ENCODE measurements at regions not wholly inside any gene's neighbourhood (a gene's known extent, or its start where the extent isn't known, plus 50 kb on each side); places are given as distances from the start of the nearest gene placed in this dataset.

DNA sequence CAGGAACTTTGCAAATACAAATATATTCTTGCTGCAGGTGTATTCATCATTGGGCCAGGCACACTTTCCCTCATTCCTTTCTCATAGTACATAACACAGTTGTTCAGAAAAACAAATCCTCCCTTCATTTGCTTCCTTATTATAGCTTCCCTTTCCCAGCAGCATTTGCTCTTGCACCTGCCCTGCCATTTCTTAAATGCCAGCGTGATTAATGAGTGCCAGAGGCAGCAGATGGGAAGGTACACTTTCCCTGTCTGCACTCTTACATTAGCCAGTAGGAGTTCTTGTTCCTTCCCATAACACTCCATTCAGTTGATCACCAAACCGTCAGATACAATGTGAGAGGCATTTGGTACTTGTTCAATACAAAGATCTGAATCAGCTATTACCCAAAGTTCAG is 128.5 kb upstream of the GAP43 start:
- TF ChIP-seq, protein P1, sequence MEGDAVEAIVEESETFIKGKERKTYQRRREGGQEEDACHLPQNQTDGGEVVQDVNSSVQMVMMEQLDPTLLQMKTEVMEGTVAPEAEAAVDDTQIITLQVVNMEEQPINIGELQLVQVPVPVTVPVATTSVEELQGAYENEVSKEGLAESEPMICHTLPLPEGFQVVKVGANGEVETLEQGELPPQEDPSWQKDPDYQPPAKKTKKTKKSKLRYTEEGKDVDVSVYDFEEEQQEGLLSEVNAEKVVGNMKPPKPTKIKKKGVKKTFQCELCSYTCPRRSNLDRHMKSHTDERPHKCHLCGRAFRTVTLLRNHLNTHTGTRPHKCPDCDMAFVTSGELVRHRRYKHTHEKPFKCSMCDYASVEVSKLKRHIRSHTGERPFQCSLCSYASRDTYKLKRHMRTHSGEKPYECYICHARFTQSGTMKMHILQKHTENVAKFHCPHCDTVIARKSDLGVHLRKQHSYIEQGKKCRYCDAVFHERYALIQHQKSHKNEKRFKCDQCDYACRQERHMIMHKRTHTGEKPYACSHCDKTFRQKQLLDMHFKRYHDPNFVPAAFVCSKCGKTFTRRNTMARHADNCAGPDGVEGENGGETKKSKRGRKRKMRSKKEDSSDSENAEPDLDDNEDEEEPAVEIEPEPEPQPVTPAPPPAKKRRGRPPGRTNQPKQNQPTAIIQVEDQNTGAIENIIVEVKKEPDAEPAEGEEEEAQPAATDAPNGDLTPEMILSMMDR (conservative IDR thresholded peaks at IDR 0.05) = no peak
- H3K9me3 Mint-ChIP-seq = no peaks in the 10 kb centered on the region
- Histone ChIP-seq H3K4ac (ENCODE audit: low read depth, low read length) (no peak overlapping the region), H3T11ph (ENCODE audit: low read length) (no peak overlapping the region), H2BK120ac (ENCODE audit: low read depth, low read length, poor library complexity, severe bottlenecking) (no peak overlapping the region), H3K27ac (ENCODE audit: insufficient read length, low read depth, low read length) (no peak overlapping the region), H3K18ac (ENCODE audit: insufficient read length, low read depth, low read length) (no peak overlapping the region), H3K9me3 (ENCODE audit: control insufficient read depth, low read depth, low read length) (no peaks in the 10 kb centered on the region), H2BK20ac (ENCODE audit: low read depth, low read length, poor library complexity, severe bottlenecking) (no peak overlapping the region), H4K8ac (replicated peaks; ENCODE audit: insufficient read length, low read depth, low read length) (no peak overlapping the region), H4K91ac (ENCODE audit: insufficient read length, low read depth, low read length) (no peak overlapping the region), H2AK5ac (ENCODE audit: insufficient read length, low read length) (no peak overlapping the region), H2BK5ac (ENCODE audit: insufficient read length, low read length) (no peak overlapping the region), H3K9ac (ENCODE audit: extremely low read depth, insufficient read length, low read length) (no peak overlapping the region), H4K20me1 (ENCODE audit: control insufficient read depth, insufficient read depth, insufficient read length) (no peaks in the 10 kb centered on the region), H3K27me3 (ENCODE audit: insufficient read depth, low read length) (no peaks in the 10 kb centered on the region), H4K5ac (ENCODE audit: insufficient read length, low read depth, low read length) (no peak overlapping the region), H3K23ac (ENCODE audit: insufficient read length, low read depth, low read length) (no peak overlapping the region), H3K14ac (ENCODE audit: insufficient read depth, low read length) (no peak overlapping the region), H3K4me2 (ENCODE audit: insufficient read depth, insufficient read length, low read length) (no peak overlapping the region), H3K79me2 (ENCODE audit: insufficient read depth, low read length) (no peaks in the 10 kb centered on the region), H3K23me2 (ENCODE audit: insufficient read length, low read depth, low read length, poor library complexity, severe bottlenecking) (no peaks in the 10 kb centered on the region), H2AFZ (ENCODE audit: low read length) (no peak overlapping the region), H3K4me1 (ENCODE audit: insufficient read depth, low read length) (peaks cover 3% of the 10 kb centered on the region; the same call in 1 of the 2 replicates), H3K79me1 (ENCODE audit: insufficient read depth, low read depth, low read length, poor library complexity, severe bottlenecking) (no peaks in the 10 kb centered on the region), H3K56ac (ENCODE audit: insufficient read length, low read depth, low read length) (no peak overlapping the region), H2BK15ac (ENCODE audit: low read depth, low read length) (no peak overlapping the region), H2BK12ac (ENCODE audit: insufficient read length, low read depth, low read length) (no peak overlapping the region)
- no peak for DNase-seq
- no CpG with 5 or more reads among the region's 2 CpGs for WGBS (ENCODE audit: extremely low coverage, insufficient read length, low lambda C conversion rate)
- H3K27me3 Mint-ChIP-seq (ENCODE audit: low read depth) = no peaks in the 10 kb centered on the region
- no peaks in the 10 kb centered on the region for H3K36me3 Mint-ChIP-seq (ENCODE audit: insufficient read depth in 1 of 3, low read depth in 3 of 3)
- no peak overlapping the region for H3K4me3 Mint-ChIP-seq
- peaks cover 0 to 12% of the 10 kb centered on the region in 2 experiments; a peak in 3 of 4 replicates for H3K4me1 Mint-ChIP-seq
- H3K27ac Mint-ChIP-seq = no peak overlapping the region

Data from H9 (cell line).